WTC11 (cell line): ENCODE measurements at regions not wholly inside any gene's neighbourhood (a gene's known extent, or its start where the extent isn't known, plus 50 kb on each side); places are given as distances from the start of the nearest gene placed in this dataset.

ENCODE experiments used
- ATF3 ChIP-seq: sonication (generic); formaldehyde crosslinking; conservative IDR thresholded peaks from 2 replicates; pipeline ENCODE4 v1.8.1; 2022; ENCODE audit warnings: mild to moderate bottlenecking, missing genetic modification reagents
- CREB1 ChIP-seq: sonication (generic); formaldehyde crosslinking; IDR thresholded peaks from 2 replicates; pipeline ENCODE4 v1.8.0; 2023; ENCODE audit warnings: mild to moderate bottlenecking, missing genetic modification reagents
- CTCF ChIP-seq: fragments of 200-600 bp; IDR thresholded peaks from 2 replicates; pipeline ENCODE4 v1.8.0; 2022; ENCODE audit warnings: antibody characterized with exemption
- E2F5 ChIP-seq: sonication (generic); formaldehyde crosslinking; IDR thresholded peaks from 2 replicates; pipeline ENCODE4 v1.8.1; 2022; ENCODE audit warnings: mild to moderate bottlenecking, moderate library complexity, missing genetic modification reagents
- JUN ChIP-seq: sonication (generic); formaldehyde crosslinking; IDR thresholded peaks from 2 replicates; pipeline ENCODE4 v1.8.0; 2023; ENCODE audit warnings: mild to moderate bottlenecking, missing genetic modification reagents
- NFYB ChIP-seq: sonication (generic); formaldehyde crosslinking; conservative IDR thresholded peaks from 2 replicates; pipeline ENCODE4 v1.8.0; 2022; ENCODE audit warnings: low read depth, missing genetic modification reagents
- RORB ChIP-seq: fragments of 250-450 bp; sonication (Bioruptor Pico); IDR thresholded peaks from 2 replicates; pipeline ENCODE4 v1.9.0; 2021; ENCODE audit warnings: mild to moderate bottlenecking
- ZBTB43 ChIP-seq: sonication (generic); formaldehyde crosslinking; IDR thresholded peaks from 2 replicates; pipeline ENCODE4 v1.8.1; 2023; ENCODE audit warnings: mild to moderate bottlenecking, missing genetic modification reagents
- ZNF263 ChIP-seq: sonication (generic); formaldehyde crosslinking; IDR thresholded peaks from 2 replicates; pipeline ENCODE4 v1.8.1; 2022; ENCODE audit warnings: low read depth, mild to moderate bottlenecking, moderate library complexity, missing genetic modification reagents

- no peak for TF ChIP-seq CTCF
- no peak for TF ChIP-seq ZNF263 (CRISPR knock-in tag)
- TF ChIP-seq CREB1 (CRISPR knock-in tag), result no peak
- no peak for TF ChIP-seq E2F5 (CRISPR knock-in tag)
- TF ChIP-seq ZBTB43 (CRISPR knock-in tag), result no peak
- TF ChIP-seq ATF3 (CRISPR knock-in tag), result no peak
- no peak for TF ChIP-seq NFYB (CRISPR knock-in tag)
- no peak for TF ChIP-seq RORB (CRISPR knock-in tag)
- TF ChIP-seq JUN (CRISPR knock-in tag), result no peak
Measured at GRCh38 chr4:186932631-186933187, 209.1 kb upstream of the FAT1 start.
